Activated T-cell treated with anti-CD3 and anti-CD28 coated beads, Interleukin-2, amount 50 U/mL, for 24 hours (primary cell): ENCODE measurements at regions not wholly inside any gene's neighbourhood (a gene's known extent, or its start where the extent isn't known, plus 50 kb on each side); places are given as distances from the start of the nearest gene placed in this dataset.
"Not testable (repeated sequence)": the region's sequence is repeated elsewhere in the genome, so short reads cannot be mapped to it uniquely, and the experiment has no call there.

Experiments
- DNase-seq: peaks from one replicate; pipeline ENCODE4 v3.0.0-alpha.2; 2020
- H3K27ac Mint-ChIP-seq: 2 replicates; pipeline ENCODE4 v1.8.0; 2020; ENCODE audit warnings: mild to moderate bottlenecking, mixed read lengths
- H3K27me3 Mint-ChIP-seq: 2 replicates; pipeline ENCODE4 v1.8.0; 2020; ENCODE audit warnings: mixed read lengths
- H3K36me3 Mint-ChIP-seq: 2 replicates; pipeline ENCODE4 v1.8.0; 2020; ENCODE audit warnings: low read depth, mixed read lengths
- H3K4me1 Mint-ChIP-seq: 2 replicates; pipeline ENCODE4 v1.8.0; 2020; ENCODE audit warnings: low read depth, mixed read lengths
- H3K4me3 Mint-ChIP-seq: 2 replicates; pipeline ENCODE4 v1.8.0; 2020; ENCODE audit warnings: mild to moderate bottlenecking, moderate library complexity, mixed read lengths
- H3K9me3 Mint-ChIP-seq: 2 replicates; pipeline ENCODE4 v1.8.0; 2020; ENCODE audit warnings: mixed read lengths

- not testable (repeated sequence) for H3K9me3 Mint-ChIP-seq, H3K4me1 Mint-ChIP-seq, H3K4me3 Mint-ChIP-seq, H3K27ac Mint-ChIP-seq, DNase-seq, H3K27me3 Mint-ChIP-seq, H3K36me3 Mint-ChIP-seq
These were observed 98.0 kb downstream of the TMEM121 start for GRCh38 chr14:105624346-105624745.

- not testable (repeated sequence) for DNase-seq, H3K9me3 Mint-ChIP-seq, H3K4me1 Mint-ChIP-seq, H3K4me3 Mint-ChIP-seq, H3K36me3 Mint-ChIP-seq, H3K27ac Mint-ChIP-seq, H3K27me3 Mint-ChIP-seq
These were observed 98.5 kb downstream of the TMEM121 start for GRCh38 chr14:105624749-105625434.

- H3K27ac Mint-ChIP-seq, H3K4me1 Mint-ChIP-seq, H3K4me3 Mint-ChIP-seq, DNase-seq, H3K9me3 Mint-ChIP-seq, H3K27me3 Mint-ChIP-seq, H3K36me3 Mint-ChIP-seq: not testable (repeated sequence)
These were observed 99.1 kb downstream of the TMEM121 start for GRCh38 chr14:105625448-105625847.

- H3K27me3 Mint-ChIP-seq, H3K9me3 Mint-ChIP-seq, H3K4me3 Mint-ChIP-seq, H3K27ac Mint-ChIP-seq, H3K4me1 Mint-ChIP-seq, DNase-seq, H3K36me3 Mint-ChIP-seq: not testable (repeated sequence)
These were observed 99.7 kb downstream of the TMEM121 start for GRCh38 chr14:105626111-105626510.

- H3K9me3 Mint-ChIP-seq, DNase-seq, H3K4me1 Mint-ChIP-seq, H3K36me3 Mint-ChIP-seq, H3K27me3 Mint-ChIP-seq, H3K27ac Mint-ChIP-seq, H3K4me3 Mint-ChIP-seq: not testable (repeated sequence)
These were observed 100.3 kb downstream of the TMEM121 start for GRCh38 chr14:105626651-105627050.

- not testable (repeated sequence) for H3K36me3 Mint-ChIP-seq, H3K27me3 Mint-ChIP-seq, H3K4me3 Mint-ChIP-seq, H3K4me1 Mint-ChIP-seq, H3K9me3 Mint-ChIP-seq, H3K27ac Mint-ChIP-seq, DNase-seq
These were observed 100.9 kb downstream of the TMEM121 start for GRCh38 chr14:105627287-105627686.

- no peak for DNase-seq
- peaks cover 4% of the 10 kb centered on the region for H3K9me3 Mint-ChIP-seq
- H3K4me3 Mint-ChIP-seq, result no peak overlapping the region
- no peaks in the 10 kb centered on the region for H3K4me1 Mint-ChIP-seq
- H3K27ac Mint-ChIP-seq, result no peak overlapping the region
- peaks cover 7% of the 10 kb centered on the region for H3K27me3 Mint-ChIP-seq
- H3K36me3 Mint-ChIP-seq, result no peaks in the 10 kb centered on the region
These were observed 101.3 kb downstream of the TMEM121 start for GRCh38 chr14:105627701-105628100.

GRCh38 chr14:105628126-105628525 is 101.7 kb downstream of the TMEM121 start:
- not testable (repeated sequence) for H3K9me3 Mint-ChIP-seq, H3K36me3 Mint-ChIP-seq, H3K27ac Mint-ChIP-seq, H3K4me1 Mint-ChIP-seq, H3K4me3 Mint-ChIP-seq, H3K27me3 Mint-ChIP-seq, DNase-seq

- H3K36me3 Mint-ChIP-seq, H3K27ac Mint-ChIP-seq, DNase-seq, H3K4me3 Mint-ChIP-seq, H3K4me1 Mint-ChIP-seq, H3K27me3 Mint-ChIP-seq, H3K9me3 Mint-ChIP-seq: not testable (repeated sequence)
These were observed 102.2 kb downstream of the TMEM121 start for GRCh38 chr14:105628531-105629067.

- not testable (repeated sequence) for H3K27ac Mint-ChIP-seq, H3K36me3 Mint-ChIP-seq, H3K4me1 Mint-ChIP-seq, DNase-seq, H3K9me3 Mint-ChIP-seq, H3K27me3 Mint-ChIP-seq, H3K4me3 Mint-ChIP-seq
These were observed 102.9 kb downstream of the TMEM121 start for GRCh38 chr14:105629091-105629885.

GRCh38 chr14:105629886-105630215 is 103.5 kb downstream of the TMEM121 start:
- Mint-ChIP-seq H3K4me3 (no peak overlapping the region), H3K27me3 (peaks cover 7% of the 10 kb centered on the region), H3K9me3 (peaks cover 4% of the 10 kb centered on the region), H3K4me1 (no peaks in the 10 kb centered on the region), H3K27ac (no peak overlapping the region), H3K36me3 (no peaks in the 10 kb centered on the region)
- DNase-seq, result no peak

GRCh38 chr14:105630293-105630934 is 104.0 kb downstream of the TMEM121 start:
- not testable (repeated sequence) for H3K27me3 Mint-ChIP-seq, H3K36me3 Mint-ChIP-seq, H3K9me3 Mint-ChIP-seq

GRCh38 chr14:105630935-105631779 is 104.8 kb downstream of the TMEM121 start:
- not testable (repeated sequence) for H3K27ac Mint-ChIP-seq, H3K36me3 Mint-ChIP-seq, DNase-seq, H3K27me3 Mint-ChIP-seq, H3K4me1 Mint-ChIP-seq, H3K4me3 Mint-ChIP-seq, H3K9me3 Mint-ChIP-seq

More at GRCh38 chr14:105630293-105630934, 104.0 kb downstream of the TMEM121 start:
- H3K4me1 Mint-ChIP-seq, H3K4me3 Mint-ChIP-seq, DNase-seq, H3K27ac Mint-ChIP-seq: not testable (repeated sequence)

- H3K36me3 Mint-ChIP-seq, result no peaks in the 10 kb centered on the region
- peaks cover 4% of the 10 kb centered on the region for H3K9me3 Mint-ChIP-seq
- H3K27me3 Mint-ChIP-seq, result peaks cover 7% of the 10 kb centered on the region
- no peak for DNase-seq
- no peaks in the 10 kb centered on the region for H3K4me1 Mint-ChIP-seq
- no peak overlapping the region for H3K4me3 Mint-ChIP-seq
- no peak overlapping the region for H3K27ac Mint-ChIP-seq
These were observed 105.6 kb downstream of the TMEM121 start for GRCh38 chr14:105632010-105632409.
